A673 (cell line): ENCODE measurements at regions not wholly inside any gene's neighbourhood (a gene's known extent, or its start where the extent isn't known, plus 50 kb on each side); places are given as distances from the start of the nearest gene placed in this dataset.

Experiments
- BruUV-seq: library from RNA; stranded (reverse); fragments of 400-500 nt; replicated peaks from 2 replicates; lab custom pipeline; 2021; lab: Mats Ljungman, UMichigan
- CTCF ChIA-PET: fragments of 300-600 bp; sonication (Branson Sonifier 250); formaldehyde crosslinking; loops from one replicate; lab custom pipeline; 2022; ENCODE audit warnings: antibody characterized with exemption; lab: Charles Lee
- POLR2A ChIA-PET: fragments of 300-600 bp; sonication (Branson Sonifier 250); formaldehyde crosslinking; loops from one replicate; lab custom pipeline; 2022; ENCODE audit warnings: antibody characterized with exemption; ENCODE audit not compliant: low non-redundant PET; lab: Charles Lee
- DNase-seq: peaks from one replicate; pipeline ENCODE4 v3.0.0-alpha.2; 2015; ENCODE audit warnings: low spot score
- H3K27ac ChIP-seq: fragments of 200-600 bp; sonication (generic); 2 replicates; pipeline ENCODE4 v1.5.1; 2016; ENCODE audit warnings: mixed run types, low read depth, mild to moderate bottlenecking, mixed read lengths, antibody characterized with exemption, low read length; ENCODE audit not compliant: poor library complexity, severe bottlenecking
- H3K27me3 ChIP-seq: fragments of 200-600 bp; sonication (generic); replicated peaks from 2 replicates; pipeline ENCODE4 v1.6.1; 2017; ENCODE audit warnings: mixed run types, low read depth, mild to moderate bottlenecking, mixed read lengths, antibody characterized with exemption, low read length; ENCODE audit not compliant: insufficient read depth, poor library complexity
- H3K36me3 ChIP-seq: fragments of 200-600 bp; sonication (generic); 2 replicates; pipeline ENCODE4 v1.6.1; 2016; ENCODE audit warnings: mixed run types, mild to moderate bottlenecking, mixed read lengths, antibody characterized with exemption, low read length; ENCODE audit not compliant: insufficient read depth, poor library complexity, severe bottlenecking
- H3K4me1 ChIP-seq: fragments of 200-600 bp; sonication (generic); 2 replicates; pipeline ENCODE4 v1.6.1; 2017; ENCODE audit warnings: mixed run types, mild to moderate bottlenecking, mixed read lengths, antibody characterized with exemption, low read length; ENCODE audit not compliant: insufficient read depth, poor library complexity, severe bottlenecking
- H3K4me3 ChIP-seq: fragments of 200-600 bp; sonication (generic); 2 replicates; pipeline ENCODE4 v1.5.1; 2016; ENCODE audit warnings: low read depth, mixed run types, mild to moderate bottlenecking, mixed read lengths, low read length; ENCODE audit not compliant: poor library complexity, severe bottlenecking
- H3K9me3 ChIP-seq: fragments of 200-600 bp; sonication (generic); 2 replicates; pipeline ENCODE4 v1.6.1; 2016; ENCODE audit warnings: mixed run types, low read depth, mild to moderate bottlenecking, mixed read lengths, antibody characterized with exemption, low read length; ENCODE audit not compliant: poor library complexity, severe bottlenecking
- EZH2 ChIP-seq: fragments of 200-600 bp; sonication (generic); IDR thresholded peaks from 2 replicates; pipeline ENCODE4 v1.6.1; 2017; ENCODE audit warnings: borderline replicate concordance, low read depth, mild to moderate bottlenecking, mixed read lengths, antibody characterized with exemption, low read length; ENCODE audit not compliant: poor library complexity, severe bottlenecking
- intact Hi-C: fragments of 100-400 bp; cut with micrococcal nuclease; formaldehyde crosslinking; loops from one replicate; pipeline ENCODE4 v1.10.0; 2022; ENCODE audit not compliant: unreplicated experiment
- TF ChIP-seq, protein P1 (sequence below): fragments of 300-800, 200-600 bp; sonication (generic); conservative IDR thresholded peaks from 2 replicates; pipeline ENCODE4 v1.5.1; 2017; ENCODE audit warnings: low read depth, mild to moderate bottlenecking, antibody characterized with exemption, low read length, moderate library complexity, mixed read lengths

DNA sequence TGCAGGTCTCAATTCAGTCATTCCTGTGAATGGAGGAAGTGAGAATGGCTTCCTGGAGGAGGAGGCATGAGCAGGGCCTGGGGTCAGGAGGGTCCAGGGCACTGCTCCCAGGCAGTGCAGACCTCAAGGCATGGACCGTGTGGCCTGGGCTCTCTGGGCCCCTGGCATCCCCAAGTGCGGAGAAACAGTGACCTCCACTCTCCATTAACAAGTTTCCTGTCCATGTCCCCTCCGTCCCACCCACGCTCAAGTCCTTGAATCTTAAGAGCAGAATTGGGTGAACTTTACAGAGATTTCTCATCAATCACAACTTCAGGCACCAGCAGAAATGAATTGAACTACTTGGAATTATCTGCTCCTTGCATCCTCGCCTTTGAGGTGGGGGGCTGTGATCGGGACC lies 211.1 kb downstream of the NPHP4 start:
- H3K27me3 ChIP-seq: no peaks in the 10 kb centered on the region
- H3K4me3 ChIP-seq: no peak overlapping the region
- TF ChIP-seq, protein P1, sequence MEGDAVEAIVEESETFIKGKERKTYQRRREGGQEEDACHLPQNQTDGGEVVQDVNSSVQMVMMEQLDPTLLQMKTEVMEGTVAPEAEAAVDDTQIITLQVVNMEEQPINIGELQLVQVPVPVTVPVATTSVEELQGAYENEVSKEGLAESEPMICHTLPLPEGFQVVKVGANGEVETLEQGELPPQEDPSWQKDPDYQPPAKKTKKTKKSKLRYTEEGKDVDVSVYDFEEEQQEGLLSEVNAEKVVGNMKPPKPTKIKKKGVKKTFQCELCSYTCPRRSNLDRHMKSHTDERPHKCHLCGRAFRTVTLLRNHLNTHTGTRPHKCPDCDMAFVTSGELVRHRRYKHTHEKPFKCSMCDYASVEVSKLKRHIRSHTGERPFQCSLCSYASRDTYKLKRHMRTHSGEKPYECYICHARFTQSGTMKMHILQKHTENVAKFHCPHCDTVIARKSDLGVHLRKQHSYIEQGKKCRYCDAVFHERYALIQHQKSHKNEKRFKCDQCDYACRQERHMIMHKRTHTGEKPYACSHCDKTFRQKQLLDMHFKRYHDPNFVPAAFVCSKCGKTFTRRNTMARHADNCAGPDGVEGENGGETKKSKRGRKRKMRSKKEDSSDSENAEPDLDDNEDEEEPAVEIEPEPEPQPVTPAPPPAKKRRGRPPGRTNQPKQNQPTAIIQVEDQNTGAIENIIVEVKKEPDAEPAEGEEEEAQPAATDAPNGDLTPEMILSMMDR: no peak
- TF ChIP-seq EZH2: no peak
- no peaks in the 10 kb centered on the region for H3K4me1 ChIP-seq
- H3K36me3 ChIP-seq: no peaks in the 10 kb centered on the region
- intact Hi-C loops: no loop called here
- POLR2A ChIA-PET: no interaction called here
- BruUV-seq: no TSS peak
- no peaks in the 10 kb centered on the region for H3K9me3 ChIP-seq
- CTCF ChIA-PET: no interaction called here
- DNase-seq: no peak
- H3K27ac ChIP-seq: no peak overlapping the region

DNA sequence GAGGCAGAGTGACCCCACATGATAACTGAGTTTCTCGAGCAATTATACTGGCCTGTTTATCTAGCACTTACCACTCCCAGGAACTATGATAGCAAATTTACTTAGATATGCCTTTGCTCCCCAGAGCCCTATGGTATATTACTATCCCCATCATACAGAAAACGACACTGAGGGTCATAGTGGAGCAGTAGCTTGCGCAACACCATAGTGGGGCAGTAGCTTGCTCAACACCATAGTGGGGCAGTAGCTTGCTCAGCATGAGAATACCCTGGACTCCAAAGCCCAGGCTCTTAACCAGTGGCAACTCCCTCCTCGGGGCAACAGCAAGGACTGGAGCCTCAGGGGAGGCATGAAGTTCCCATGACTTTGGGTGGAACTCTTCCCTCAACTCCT lies 211.9 kb downstream of the NPHP4 start:
- no peaks in the 10 kb centered on the region for H3K27me3 ChIP-seq
- DNase-seq: no peak
- no peak overlapping the region for H3K27ac ChIP-seq
- intact Hi-C loops: no loop called here
- CTCF ChIA-PET: no interaction called here
- no peak overlapping the region for H3K4me3 ChIP-seq
- no peaks in the 10 kb centered on the region for H3K4me1 ChIP-seq
- POLR2A ChIA-PET: no interaction called here
- H3K9me3 ChIP-seq: no peaks in the 10 kb centered on the region
- TF ChIP-seq EZH2: no peak
- TF ChIP-seq, protein P1: no peak
- H3K36me3 ChIP-seq: no peaks in the 10 kb centered on the region
- no TSS peak for BruUV-seq

DNA sequence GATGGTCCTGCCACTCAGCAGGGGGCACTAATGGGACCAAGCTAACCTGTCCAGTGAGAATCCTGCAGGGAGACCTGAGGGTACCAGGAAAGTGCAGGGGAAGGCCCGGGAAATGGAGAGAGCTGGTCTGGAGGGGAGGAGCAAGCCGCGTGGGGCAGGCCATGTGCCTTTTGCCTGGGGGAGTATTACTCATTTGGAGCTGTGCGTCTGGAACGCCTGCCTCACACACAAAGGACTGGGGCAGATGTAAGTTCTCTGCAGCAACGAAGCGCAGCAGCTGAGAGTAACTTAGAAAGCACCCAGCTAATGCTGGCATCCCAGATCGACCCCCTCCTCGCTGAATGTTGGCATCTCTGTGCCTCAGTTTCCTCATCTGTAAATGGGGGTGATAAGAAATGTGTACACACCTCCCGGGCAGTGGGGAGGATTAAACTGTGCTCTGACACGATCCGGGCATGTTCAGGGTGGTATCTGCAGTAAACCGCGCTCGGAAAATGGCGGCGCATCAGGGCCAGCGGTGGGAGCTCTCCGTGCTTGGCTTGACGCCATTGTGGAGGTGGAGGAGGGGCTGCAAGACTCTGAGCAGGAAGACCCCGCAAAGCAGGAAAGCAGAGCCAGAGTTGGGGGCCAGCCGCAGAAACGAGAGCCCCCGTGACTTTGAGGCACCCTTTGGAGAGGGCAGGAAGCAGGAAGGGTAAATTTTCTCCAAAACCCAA lies 212.5 kb downstream of the NPHP4 start:
- POLR2A ChIA-PET: no interaction called here
- TF ChIP-seq, protein P1: no peak
- no peak for TF ChIP-seq EZH2
- Histone ChIP-seq H3K27ac (no peak overlapping the region), H3K4me1 (no peaks in the 10 kb centered on the region), H3K9me3 (no peaks in the 10 kb centered on the region), H3K27me3 (no peaks in the 10 kb centered on the region), H3K36me3 (no peaks in the 10 kb centered on the region), H3K4me3 (no peak overlapping the region)
- no TSS peak for BruUV-seq
- no peak for DNase-seq
- intact Hi-C loops: no loop called here
- CTCF ChIA-PET: no interaction called here
